WTC11 (cell line): ENCODE measurements at regions not wholly inside any gene's neighbourhood (a gene's known extent, or its start where the extent isn't known, plus 50 kb on each side); places are given as distances from the start of the nearest gene placed in this dataset.
"Not testable (repeated sequence)": the region's sequence is repeated elsewhere in the genome, so short reads cannot be mapped to it uniquely, and the experiment has no call there.

Experiments used
- E2F4 ChIP-seq: sonication (generic); formaldehyde crosslinking; IDR thresholded peaks from 2 replicates; pipeline ENCODE4 v1.8.1; 2022; ENCODE audit warnings: low read depth, mild to moderate bottlenecking, moderate library complexity, missing genetic modification reagents, borderline replicate concordance
- SP1 ChIP-seq: sonication (generic); formaldehyde crosslinking; conservative IDR thresholded peaks from 2 replicates; pipeline ENCODE4 v1.8.1; 2022; ENCODE audit warnings: missing genetic modification reagents
- TP53 ChIP-seq: sonication (generic); formaldehyde crosslinking; IDR thresholded peaks from 2 replicates; pipeline ENCODE4 v1.8.1; 2023; ENCODE audit warnings: mild to moderate bottlenecking, missing genetic modification reagents
- ZNF416 ChIP-seq: fragments of 250-450 bp; sonication (Bioruptor Pico); IDR thresholded peaks from 2 replicates; pipeline ENCODE4 v1.9.0; 2021; ENCODE audit warnings: mild to moderate bottlenecking, inconsistent platforms
- TF ChIP-seq, protein P1 (sequence below): fragments of 200-600 bp; IDR thresholded peaks from 2 replicates; pipeline ENCODE4 v1.8.0; 2022; ENCODE audit warnings: antibody characterized with exemption

DNA sequence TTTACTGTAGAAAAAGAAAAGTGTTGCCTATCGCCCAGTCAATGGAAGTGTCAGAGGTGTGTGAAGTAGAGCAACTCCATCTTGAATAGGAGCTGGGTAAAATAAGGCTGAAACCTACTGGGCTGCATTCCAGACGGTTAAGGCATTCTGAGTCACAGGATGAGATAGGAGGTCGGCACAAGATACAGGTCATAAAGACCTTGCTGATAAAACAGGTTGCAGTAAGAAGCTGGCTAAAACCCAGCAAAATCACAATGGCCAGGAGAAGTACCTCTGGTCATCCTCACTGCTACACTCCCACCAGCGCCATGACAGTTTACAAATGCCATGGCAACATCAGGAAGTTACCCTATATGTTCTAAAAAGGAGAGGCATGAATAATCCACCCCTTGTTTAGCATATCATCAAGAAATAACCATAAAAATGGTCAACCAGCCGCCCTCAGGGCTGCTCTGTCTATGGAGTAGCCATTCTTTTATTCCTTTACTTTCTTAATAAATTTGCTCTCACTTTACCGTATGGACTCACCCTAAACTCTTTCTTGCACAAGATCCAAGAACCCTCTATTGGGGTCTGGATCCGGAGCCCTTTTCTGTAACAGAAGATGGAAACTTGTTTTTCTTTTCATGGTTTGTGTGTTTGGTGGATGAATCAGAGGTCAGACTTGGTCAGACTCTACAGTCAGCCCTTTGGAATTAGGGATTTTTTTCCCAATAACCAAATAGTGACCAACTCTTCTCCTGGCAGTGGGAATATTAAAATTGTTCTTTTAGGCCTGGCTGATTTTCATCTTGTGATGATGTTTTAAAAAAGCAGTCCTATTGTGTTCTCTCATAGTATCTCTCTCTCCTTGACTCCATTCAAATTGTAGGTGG lies 252.9 kb upstream of the ACTBL2 start:
- TF ChIP-seq, protein P1, sequence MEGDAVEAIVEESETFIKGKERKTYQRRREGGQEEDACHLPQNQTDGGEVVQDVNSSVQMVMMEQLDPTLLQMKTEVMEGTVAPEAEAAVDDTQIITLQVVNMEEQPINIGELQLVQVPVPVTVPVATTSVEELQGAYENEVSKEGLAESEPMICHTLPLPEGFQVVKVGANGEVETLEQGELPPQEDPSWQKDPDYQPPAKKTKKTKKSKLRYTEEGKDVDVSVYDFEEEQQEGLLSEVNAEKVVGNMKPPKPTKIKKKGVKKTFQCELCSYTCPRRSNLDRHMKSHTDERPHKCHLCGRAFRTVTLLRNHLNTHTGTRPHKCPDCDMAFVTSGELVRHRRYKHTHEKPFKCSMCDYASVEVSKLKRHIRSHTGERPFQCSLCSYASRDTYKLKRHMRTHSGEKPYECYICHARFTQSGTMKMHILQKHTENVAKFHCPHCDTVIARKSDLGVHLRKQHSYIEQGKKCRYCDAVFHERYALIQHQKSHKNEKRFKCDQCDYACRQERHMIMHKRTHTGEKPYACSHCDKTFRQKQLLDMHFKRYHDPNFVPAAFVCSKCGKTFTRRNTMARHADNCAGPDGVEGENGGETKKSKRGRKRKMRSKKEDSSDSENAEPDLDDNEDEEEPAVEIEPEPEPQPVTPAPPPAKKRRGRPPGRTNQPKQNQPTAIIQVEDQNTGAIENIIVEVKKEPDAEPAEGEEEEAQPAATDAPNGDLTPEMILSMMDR, result not testable (repeated sequence)
- not testable (repeated sequence) for TF ChIP-seq SP1 (CRISPR knock-in tag); E2F4 (CRISPR knock-in tag); ZNF416 (CRISPR knock-in tag); TP53
